SK-N-SH (cell line): ENCODE measurements at regions not wholly inside any gene's neighbourhood (a gene's known extent, or its start where the extent isn't known, plus 50 kb on each side); places are given as distances from the start of the nearest gene placed in this dataset.

ENCODE experiments used
- CTCF ChIA-PET: fragments of 300-600, 350-600 bp; formaldehyde crosslinking; extraction: SDS; loops from one replicate; lab custom pipeline; 2021; lab: Yijun Ruan, JAX
- POLR2A ChIA-PET: fragments of 350-600 bp; sonication (Branson Sonifier 250); formaldehyde crosslinking; extraction: SDS; loops from one replicate; lab custom pipeline; 2020; ENCODE audit warnings: antibody characterized with exemption, inconsistent platforms; lab: Yijun Ruan, JAX
- DNase-seq: peaks from one replicate; pipeline ENCODE4 v3.0.0; 2012
- H2AFZ ChIP-seq: fragments of 200-600 bp; sonication (generic); 2 replicates; pipeline ENCODE4 v1.8.1; 2016; ENCODE audit warnings: antibody characterized with exemption, mild to moderate bottlenecking, low read depth
- H3F3A ChIP-seq: fragments of 200-600 bp; sonication (generic); replicated peaks from 2 replicates; pipeline ENCODE3; 2016; ENCODE audit warnings: antibody characterized with exemption, mild to moderate bottlenecking; ENCODE audit not compliant: insufficient read depth
- H3K27ac ChIP-seq, 2 experiments: fragments of 200-500 bp in 1 of 2; fragments of 200-600 bp in 1 of 2; sonication (Bioruptor generic) in 1 of 2; sonication (generic), shearing (Covaris generic) in 1 of 2; 2 replicates each; pipeline versions ENCODE4 v1.5.1 to v1.6.1; 2014 to 2016; ENCODE audit warnings: low read depth in 2 of 2, inconsistent platforms in 1 of 2, low read length in 1 of 2, mild to moderate bottlenecking in 1 of 2, mixed read lengths in 1 of 2
- H3K27me3 ChIP-seq: fragments of 200-600 bp; sonication (generic), shearing (Covaris generic); 2 replicates; pipeline ENCODE4 v1.6.1; 2016; ENCODE audit warnings: mixed run types; ENCODE audit not compliant: insufficient read depth
- H3K36me3 ChIP-seq, 2 experiments: fragments of 200-500 bp in 1 of 2; fragments of 200-600 bp in 1 of 2; sonication (Bioruptor generic) in 1 of 2; sonication (generic) in 1 of 2; replicated peaks in 1 of 2; 2 replicates each; pipeline versions ENCODE3 to v1.5.1; 2014 to 2016; ENCODE audit warnings: low read length in 1 of 2, mild to moderate bottlenecking in 1 of 2; ENCODE audit not compliant: insufficient read depth in 2 of 2, control insufficient read depth in 1 of 2
- H3K4me1 ChIP-seq, 2 experiments: fragments of 200-500 bp in 1 of 2; fragments of 200-600 bp in 1 of 2; sonication (Bioruptor generic) in 1 of 2; sonication (generic), shearing (Covaris generic) in 1 of 2; 2 replicates each; pipeline versions ENCODE4 v1.5.1 to v1.6.1; 2014 to 2016; ENCODE audit warnings: low read depth in 1 of 2, low read length in 1 of 2, mixed run types in 1 of 2; ENCODE audit not compliant: insufficient read depth in 2 of 2, control insufficient read depth in 1 of 2
- H3K4me2 ChIP-seq: fragments of 200-600 bp; sonication (generic), shearing (Covaris generic); 2 replicates; pipeline ENCODE4 v1.6.1; 2017; ENCODE audit warnings: mixed run types
- H3K4me3 ChIP-seq, 2 experiments: fragments of 200-500 bp in 1 of 2; fragments of 200-600 bp in 1 of 2; sonication (Bioruptor generic) in 1 of 2; sonication (generic), shearing (Covaris generic) in 1 of 2; 2 replicates each; pipeline versions ENCODE4 v1.5.1 to v1.8.1; 2014 to 2016; ENCODE audit warnings: low read depth in 2 of 2, inconsistent platforms in 1 of 2, low read length in 1 of 2, mild to moderate bottlenecking in 1 of 2, mixed read lengths in 1 of 2, moderate library complexity in 1 of 2
- H3K79me2 ChIP-seq: fragments of 200-600 bp; sonication (generic); 2 replicates; pipeline ENCODE4 v1.8.1; 2017; ENCODE audit warnings: mild to moderate bottlenecking; ENCODE audit not compliant: insufficient read depth
- H3K9ac ChIP-seq: fragments of 200-600 bp; sonication (generic); 2 replicates; pipeline ENCODE4 v1.6.1; 2017; ENCODE audit warnings: mixed run types
- H3K9me2 ChIP-seq: fragments of 200-600 bp; sonication (generic); 2 replicates; pipeline ENCODE4 v1.6.1; 2017; ENCODE audit warnings: mixed run types
- H3K9me3 ChIP-seq: fragments of 200-600 bp; sonication (generic); 2 replicates; pipeline ENCODE4 v1.6.1; 2017; ENCODE audit warnings: mixed run types, mild to moderate bottlenecking, moderate library complexity
- H4K20me1 ChIP-seq: fragments of 200-600 bp; sonication (generic); 2 replicates; pipeline ENCODE4 v1.6.1; 2017; ENCODE audit warnings: mild to moderate bottlenecking, mixed run types; ENCODE audit not compliant: insufficient read depth
- ELF1 ChIP-seq: IDR thresholded peaks from 2 replicates; pipeline ENCODE4 v1.4.0; 2012
- EP300 ChIP-seq, 2 experiments: IDR thresholded peaks; 2 replicates each; pipeline versions ENCODE4 v1.4.0 to v1.6.1; 2012; ENCODE audit warnings: borderline replicate concordance in 1 of 2, low read depth in 1 of 2, low read length in 1 of 2
- FOXJ3 ChIP-seq: sonication (generic); formaldehyde crosslinking; IDR thresholded peaks from 2 replicates; pipeline ENCODE4 v1.5.1; 2020; ENCODE audit warnings: mild to moderate bottlenecking, missing genetic modification reagents
- FOXM1 ChIP-seq: IDR thresholded peaks from 2 replicates; pipeline ENCODE4 v1.4.0; 2012; ENCODE audit warnings: low read depth, mild to moderate bottlenecking
- GATA2 ChIP-seq: sonication (generic); formaldehyde crosslinking; IDR thresholded peaks from 2 replicates; pipeline ENCODE4 v1.5.0; 2020; ENCODE audit warnings: mild to moderate bottlenecking, missing genetic modification reagents
- JUND ChIP-seq: IDR thresholded peaks from 2 replicates; pipeline ENCODE4 v1.4.0; 2012
- MXI1 ChIP-seq: IDR thresholded peaks from 2 replicates; pipeline ENCODE4 v1.6.1; 2012; ENCODE audit warnings: mild to moderate bottlenecking, low read depth, low read length, improper control_type of control experiment
- NRF1 ChIP-seq: IDR thresholded peaks from 2 replicates; pipeline ENCODE4 v1.6.1; 2012; ENCODE audit warnings: low read depth, mild to moderate bottlenecking, low read length
- POLR2AphosphoS5 ChIP-seq: IDR thresholded peaks from 2 replicates; pipeline ENCODE4 v1.6.1; 2012; ENCODE audit warnings: low read depth, low read length
- RCOR1 ChIP-seq: fragments of 150-350 bp; IDR thresholded peaks from 2 replicates; pipeline ENCODE4 v1.6.1; 2017; ENCODE audit warnings: antibody characterized with exemption, low read length
- RFX5 ChIP-seq: IDR thresholded peaks from 2 replicates; pipeline ENCODE4 v1.6.1; 2012; ENCODE audit warnings: mild to moderate bottlenecking, improper control_type of control experiment, low read length
- RXRA ChIP-seq: IDR thresholded peaks from 2 replicates; pipeline ENCODE4 v1.4.0; 2012; ENCODE audit warnings: low read depth, mild to moderate bottlenecking, borderline replicate concordance
- YY1 ChIP-seq: IDR thresholded peaks from 2 replicates; pipeline ENCODE4 v1.4.0; 2012; ENCODE audit warnings: low read depth, mild to moderate bottlenecking
- WGBS: methylation state at CpG from one replicate; pipeline ENCODE4 v1.1.6; 2017; ENCODE audit warnings: low lambda C conversion rate; 5-methylcytosine and 5-hydroxymethylcytosine counted together
- TF ChIP-seq, protein P1 (sequence below): fragments of 200-600 bp; sonication (generic); IDR thresholded peaks from 2 replicates; pipeline ENCODE4 v1.6.1; 2017; ENCODE audit warnings: antibody characterized with exemption, mild to moderate bottlenecking, moderate library complexity
- TF ChIP-seq, protein P2 (sequence below): IDR thresholded peaks from 2 replicates; pipeline ENCODE4 v1.4.0; 2012; ENCODE audit warnings: low read depth, borderline replicate concordance
- TF ChIP-seq, protein P3 (sequence below): IDR thresholded peaks from 2 replicates; pipeline ENCODE4 v1.6.1; 2012; ENCODE audit warnings: mild to moderate bottlenecking, low read depth, low read length, moderate library complexity
- TF ChIP-seq, protein P4 (sequence below): IDR thresholded peaks from 2 replicates; pipeline ENCODE4 v1.4.0; 2012; ENCODE audit warnings: low read depth, borderline replicate concordance

DNA sequence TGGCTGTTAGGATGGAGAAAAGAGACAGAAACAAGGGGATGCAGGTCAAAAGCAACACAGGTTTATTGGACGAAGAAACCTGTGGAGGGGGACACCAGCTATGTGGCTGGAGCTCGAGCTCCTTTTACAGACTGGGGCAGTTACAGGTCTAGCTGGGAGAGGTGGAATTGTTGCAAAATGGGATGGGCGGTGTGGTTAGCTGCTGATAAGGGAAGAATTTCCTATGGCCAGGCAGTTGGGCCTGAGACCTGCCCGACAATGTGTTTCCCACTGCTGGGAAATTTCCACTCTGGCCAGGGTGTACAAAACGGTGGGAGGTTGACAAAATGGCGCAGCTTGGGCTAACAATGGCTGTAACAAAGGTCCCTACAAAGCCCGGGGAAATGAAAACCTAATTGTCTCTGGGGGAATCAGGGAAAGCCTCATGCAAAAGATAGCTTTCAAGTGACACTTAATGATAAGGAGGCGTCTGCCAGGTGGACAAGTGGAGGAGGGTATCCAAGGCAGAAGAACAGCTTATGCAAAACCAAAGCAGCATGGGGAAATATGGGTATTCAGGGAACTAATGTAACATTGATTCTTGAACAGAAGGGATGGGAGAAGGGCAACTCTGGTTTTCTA, 137.4 kb upstream of the SGO1 start:
- DNase-seq: no peak
- no peak overlapping the region for H3K9ac ChIP-seq
- H3F3A ChIP-seq: no peaks in the 10 kb centered on the region
- no peaks in the 10 kb centered on the region for H3K9me2 ChIP-seq
- 35% methylated on average over 8 of the region's 8 CpGs for WGBS
- POLR2A ChIA-PET: no interaction called here
- TF ChIP-seq ELF1 (no peak), RCOR1 (no peak), FOXM1 (no peak), MXI1 (no peak), YY1 (no peak), FOXJ3 (CRISPR knock-in tag) (no peak), GATA2 (CRISPR knock-in tag) (no peak), RXRA (no peak), JUND (no peak), NRF1 (no peak), EP300 (IDR thresholded peaks at IDR 0.05; ENCODE audit: borderline replicate concordance in 1 of 2, low read depth in 1 of 2, low read length in 1 of 2) (no peak), RFX5 (no peak), POLR2AphosphoS5 (no peak)
- TF ChIP-seq, protein P1, sequence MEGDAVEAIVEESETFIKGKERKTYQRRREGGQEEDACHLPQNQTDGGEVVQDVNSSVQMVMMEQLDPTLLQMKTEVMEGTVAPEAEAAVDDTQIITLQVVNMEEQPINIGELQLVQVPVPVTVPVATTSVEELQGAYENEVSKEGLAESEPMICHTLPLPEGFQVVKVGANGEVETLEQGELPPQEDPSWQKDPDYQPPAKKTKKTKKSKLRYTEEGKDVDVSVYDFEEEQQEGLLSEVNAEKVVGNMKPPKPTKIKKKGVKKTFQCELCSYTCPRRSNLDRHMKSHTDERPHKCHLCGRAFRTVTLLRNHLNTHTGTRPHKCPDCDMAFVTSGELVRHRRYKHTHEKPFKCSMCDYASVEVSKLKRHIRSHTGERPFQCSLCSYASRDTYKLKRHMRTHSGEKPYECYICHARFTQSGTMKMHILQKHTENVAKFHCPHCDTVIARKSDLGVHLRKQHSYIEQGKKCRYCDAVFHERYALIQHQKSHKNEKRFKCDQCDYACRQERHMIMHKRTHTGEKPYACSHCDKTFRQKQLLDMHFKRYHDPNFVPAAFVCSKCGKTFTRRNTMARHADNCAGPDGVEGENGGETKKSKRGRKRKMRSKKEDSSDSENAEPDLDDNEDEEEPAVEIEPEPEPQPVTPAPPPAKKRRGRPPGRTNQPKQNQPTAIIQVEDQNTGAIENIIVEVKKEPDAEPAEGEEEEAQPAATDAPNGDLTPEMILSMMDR: no peak
- TF ChIP-seq, protein P2, sequence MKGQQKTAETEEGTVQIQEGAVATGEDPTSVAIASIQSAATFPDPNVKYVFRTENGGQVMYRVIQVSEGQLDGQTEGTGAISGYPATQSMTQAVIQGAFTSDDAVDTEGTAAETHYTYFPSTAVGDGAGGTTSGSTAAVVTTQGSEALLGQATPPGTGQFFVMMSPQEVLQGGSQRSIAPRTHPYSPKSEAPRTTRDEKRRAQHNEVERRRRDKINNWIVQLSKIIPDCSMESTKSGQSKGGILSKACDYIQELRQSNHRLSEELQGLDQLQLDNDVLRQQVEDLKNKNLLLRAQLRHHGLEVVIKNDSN: no peak
- TF ChIP-seq, protein P3, sequence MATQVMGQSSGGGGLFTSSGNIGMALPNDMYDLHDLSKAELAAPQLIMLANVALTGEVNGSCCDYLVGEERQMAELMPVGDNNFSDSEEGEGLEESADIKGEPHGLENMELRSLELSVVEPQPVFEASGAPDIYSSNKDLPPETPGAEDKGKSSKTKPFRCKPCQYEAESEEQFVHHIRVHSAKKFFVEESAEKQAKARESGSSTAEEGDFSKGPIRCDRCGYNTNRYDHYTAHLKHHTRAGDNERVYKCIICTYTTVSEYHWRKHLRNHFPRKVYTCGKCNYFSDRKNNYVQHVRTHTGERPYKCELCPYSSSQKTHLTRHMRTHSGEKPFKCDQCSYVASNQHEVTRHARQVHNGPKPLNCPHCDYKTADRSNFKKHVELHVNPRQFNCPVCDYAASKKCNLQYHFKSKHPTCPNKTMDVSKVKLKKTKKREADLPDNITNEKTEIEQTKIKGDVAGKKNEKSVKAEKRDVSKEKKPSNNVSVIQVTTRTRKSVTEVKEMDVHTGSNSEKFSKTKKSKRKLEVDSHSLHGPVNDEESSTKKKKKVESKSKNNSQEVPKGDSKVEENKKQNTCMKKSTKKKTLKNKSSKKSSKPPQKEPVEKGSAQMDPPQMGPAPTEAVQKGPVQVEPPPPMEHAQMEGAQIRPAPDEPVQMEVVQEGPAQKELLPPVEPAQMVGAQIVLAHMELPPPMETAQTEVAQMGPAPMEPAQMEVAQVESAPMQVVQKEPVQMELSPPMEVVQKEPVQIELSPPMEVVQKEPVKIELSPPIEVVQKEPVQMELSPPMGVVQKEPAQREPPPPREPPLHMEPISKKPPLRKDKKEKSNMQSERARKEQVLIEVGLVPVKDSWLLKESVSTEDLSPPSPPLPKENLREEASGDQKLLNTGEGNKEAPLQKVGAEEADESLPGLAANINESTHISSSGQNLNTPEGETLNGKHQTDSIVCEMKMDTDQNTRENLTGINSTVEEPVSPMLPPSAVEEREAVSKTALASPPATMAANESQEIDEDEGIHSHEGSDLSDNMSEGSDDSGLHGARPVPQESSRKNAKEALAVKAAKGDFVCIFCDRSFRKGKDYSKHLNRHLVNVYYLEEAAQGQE: no peak
- TF ChIP-seq, protein P4, sequence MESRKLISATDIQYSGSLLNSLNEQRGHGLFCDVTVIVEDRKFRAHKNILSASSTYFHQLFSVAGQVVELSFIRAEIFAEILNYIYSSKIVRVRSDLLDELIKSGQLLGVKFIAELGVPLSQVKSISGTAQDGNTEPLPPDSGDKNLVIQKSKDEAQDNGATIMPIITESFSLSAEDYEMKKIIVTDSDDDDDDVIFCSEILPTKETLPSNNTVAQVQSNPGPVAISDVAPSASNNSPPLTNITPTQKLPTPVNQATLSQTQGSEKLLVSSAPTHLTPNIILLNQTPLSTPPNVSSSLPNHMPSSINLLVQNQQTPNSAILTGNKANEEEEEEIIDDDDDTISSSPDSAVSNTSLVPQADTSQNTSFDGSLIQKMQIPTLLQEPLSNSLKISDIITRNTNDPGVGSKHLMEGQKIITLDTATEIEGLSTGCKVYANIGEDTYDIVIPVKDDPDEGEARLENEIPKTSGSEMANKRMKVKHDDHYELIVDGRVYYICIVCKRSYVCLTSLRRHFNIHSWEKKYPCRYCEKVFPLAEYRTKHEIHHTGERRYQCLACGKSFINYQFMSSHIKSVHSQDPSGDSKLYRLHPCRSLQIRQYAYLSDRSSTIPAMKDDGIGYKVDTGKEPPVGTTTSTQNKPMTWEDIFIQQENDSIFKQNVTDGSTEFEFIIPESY: no peak
- TF ChIP-seq, all 33 proteins: peak for 0
- Histone ChIP-seq H3K4me2 (no peak overlapping the region), H3K4me3 (no peak overlapping the region), H3K27ac (no peak overlapping the region), H3K27me3 (no peaks in the 10 kb centered on the region), H4K20me1 (no peaks in the 10 kb centered on the region), H3K79me2 (no peaks in the 10 kb centered on the region), H3K9me3 (no peaks in the 10 kb centered on the region), H3K4me1 (no peaks in the 10 kb centered on the region), H2AFZ (no peak overlapping the region), H3K36me3 (no peaks in the 10 kb centered on the region)
- CTCF ChIA-PET: no interaction called here
